H9 (cell line): ENCODE measurements at regions not wholly inside any gene's neighbourhood (a gene's known extent, or its start where the extent isn't known, plus 50 kb on each side); places are given as distances from the start of the nearest gene placed in this dataset.

ENCODE experiments used
- DNase-seq: peaks from one replicate; pipeline ENCODE4 v3.0.0-alpha.2; 2017
- H2AFZ ChIP-seq: one replicate; pipeline ENCODE4 v1.6.1; 2013; ENCODE audit warnings: mild to moderate bottlenecking, low read length, control low read depth, moderate library complexity
- H2AK5ac ChIP-seq: 2 replicates; pipeline ENCODE4 v1.6.1; 2013; ENCODE audit warnings: low read length, control low read depth, mixed read lengths; ENCODE audit not compliant: insufficient read length
- H2BK120ac ChIP-seq: one replicate; pipeline ENCODE4 v1.6.1; 2013; ENCODE audit warnings: low read depth, mild to moderate bottlenecking, low read length, control low read depth, inconsistent platforms; ENCODE audit not compliant: poor library complexity, severe bottlenecking
- H2BK12ac ChIP-seq: 2 replicates; pipeline ENCODE4 v1.6.1; 2013; ENCODE audit warnings: low read length, control low read depth, mixed read lengths, low read depth; ENCODE audit not compliant: insufficient read length
- H2BK15ac ChIP-seq: 2 replicates; pipeline ENCODE4 v1.6.1; 2013; ENCODE audit warnings: low read depth, low read length, control low read depth
- H2BK20ac ChIP-seq: one replicate; pipeline ENCODE4 v1.6.1; 2013; ENCODE audit warnings: low read depth, mild to moderate bottlenecking, low read length, control low read depth, inconsistent platforms; ENCODE audit not compliant: poor library complexity, severe bottlenecking
- H2BK5ac ChIP-seq: 2 replicates; pipeline ENCODE4 v1.6.1; 2013; ENCODE audit warnings: low read length, control low read depth, mixed read lengths; ENCODE audit not compliant: insufficient read length
- H3K14ac ChIP-seq: 2 replicates; pipeline ENCODE4 v1.6.1; 2013; ENCODE audit warnings: low read length, control low read depth; ENCODE audit not compliant: insufficient read depth
- H3K18ac ChIP-seq: 2 replicates; pipeline ENCODE4 v1.6.1; 2013; ENCODE audit warnings: low read depth, mild to moderate bottlenecking, mixed read lengths, low read length, control low read depth; ENCODE audit not compliant: insufficient read length
- H3K23ac ChIP-seq: 2 replicates; pipeline ENCODE4 v1.6.1; 2013; ENCODE audit warnings: low read length, control low read depth, mixed read lengths, low read depth; ENCODE audit not compliant: insufficient read length
- H3K23me2 ChIP-seq: 2 replicates; pipeline ENCODE4 v1.6.1; 2013; ENCODE audit warnings: low read depth, mild to moderate bottlenecking, mixed read lengths, low read length, control low read depth; ENCODE audit not compliant: insufficient read length, poor library complexity, severe bottlenecking
- H3K27ac ChIP-seq: 2 replicates; pipeline ENCODE4 v1.5.1; 2013; ENCODE audit warnings: low read length, control low read depth, mixed read lengths, low read depth; ENCODE audit not compliant: insufficient read length
- H3K27me3 ChIP-seq: 2 replicates; pipeline ENCODE4 v1.6.1; 2013; ENCODE audit warnings: low read length, control low read depth, inconsistent platforms; ENCODE audit not compliant: insufficient read depth
- H3K4ac ChIP-seq: 2 replicates; pipeline ENCODE4 v1.6.1; 2013; ENCODE audit warnings: low read depth, mild to moderate bottlenecking, control low read depth, inconsistent platforms, low read length, moderate library complexity
- H3K4me1 ChIP-seq: 2 replicates; pipeline ENCODE4 v1.6.1; 2013; ENCODE audit warnings: low read length, control low read depth, inconsistent platforms; ENCODE audit not compliant: insufficient read depth
- H3K4me2 ChIP-seq: 2 replicates; pipeline ENCODE4 v1.6.1; 2013; ENCODE audit warnings: low read length, control low read depth, mixed read lengths; ENCODE audit not compliant: insufficient read length, insufficient read depth
- H3K56ac ChIP-seq: 2 replicates; pipeline ENCODE4 v1.6.1; 2013; ENCODE audit warnings: low read depth, mild to moderate bottlenecking, mixed read lengths, low read length, control low read depth; ENCODE audit not compliant: insufficient read length
- H3K79me1 ChIP-seq: 2 replicates; pipeline ENCODE4 v1.6.1; 2013; ENCODE audit warnings: low read depth, mild to moderate bottlenecking, moderate library complexity, low read length, control low read depth, inconsistent platforms; ENCODE audit not compliant: insufficient read depth, poor library complexity, severe bottlenecking
- H3K79me2 ChIP-seq: 2 replicates; pipeline ENCODE4 v1.6.1; 2013; ENCODE audit warnings: low read length, control low read depth, inconsistent platforms; ENCODE audit not compliant: insufficient read depth
- H3K9ac ChIP-seq: 2 replicates; pipeline ENCODE4 v1.6.1; 2013; ENCODE audit warnings: low read length, control low read depth, mixed read lengths; ENCODE audit not compliant: insufficient read length; ENCODE audit errors: extremely low read depth
- H3K9me3 ChIP-seq: one replicate; pipeline ENCODE4 v1.6.1; 2013; ENCODE audit warnings: low read depth, low read length, inconsistent platforms; ENCODE audit not compliant: control insufficient read depth
- H3T11ph ChIP-seq: one replicate; pipeline ENCODE4 v1.6.1; 2013; ENCODE audit warnings: mild to moderate bottlenecking, low read length, control low read depth, inconsistent platforms
- H4K20me1 ChIP-seq: one replicate; pipeline ENCODE4 v1.6.1; 2013; ENCODE audit not compliant: control insufficient read depth, insufficient read length, insufficient read depth
- H4K5ac ChIP-seq: 2 replicates; pipeline ENCODE4 v1.6.1; 2013; ENCODE audit warnings: low read depth, mild to moderate bottlenecking, mixed read lengths, low read length, control low read depth; ENCODE audit not compliant: insufficient read length
- H4K8ac ChIP-seq: replicated peaks from 2 replicates; pipeline ENCODE4 v1.6.1; 2013; ENCODE audit warnings: low read length, control low read depth, mixed read lengths, low read depth; ENCODE audit not compliant: insufficient read length
- H4K91ac ChIP-seq: 2 replicates; pipeline ENCODE4 v1.6.1; 2013; ENCODE audit warnings: low read depth, mild to moderate bottlenecking, moderate library complexity, mixed read lengths, low read length, control low read depth; ENCODE audit not compliant: insufficient read length
- H3K27ac Mint-ChIP-seq, 3 experiments: 2 replicates in 2 of 3; 3 replicates in 1 of 3; pipeline ENCODE4 v1.8.0; 2020 to 2021; ENCODE audit warnings: mixed read lengths in 3 of 3, mild to moderate bottlenecking in 1 of 3, moderate library complexity in 1 of 3
- H3K27me3 Mint-ChIP-seq: 2 replicates; pipeline ENCODE4 v1.8.0; 2021; ENCODE audit warnings: low read depth, mild to moderate bottlenecking, moderate library complexity, mixed read lengths
- H3K36me3 Mint-ChIP-seq, 3 experiments: 2 replicates in 2 of 3; 3 replicates in 1 of 3; pipeline ENCODE4 v1.8.0; 2020 to 2021; ENCODE audit warnings: low read depth in 3 of 3, mixed read lengths in 3 of 3; ENCODE audit not compliant: insufficient read depth in 1 of 3
- H3K4me1 Mint-ChIP-seq, 2 experiments: 2 replicates each; pipeline ENCODE4 v1.8.0; 2020; ENCODE audit warnings: mixed read lengths in 2 of 2
- H3K4me3 Mint-ChIP-seq, 2 experiments: 2 replicates in 1 of 2; 3 replicates in 1 of 2; pipeline ENCODE4 v1.8.0; 2020 to 2021; ENCODE audit warnings: mild to moderate bottlenecking in 2 of 2, mixed read lengths in 2 of 2, moderate library complexity in 1 of 2
- H3K9me3 Mint-ChIP-seq, 2 experiments: 2 replicates in 1 of 2; 3 replicates in 1 of 2; pipeline ENCODE4 v1.8.0; 2020; ENCODE audit warnings: mild to moderate bottlenecking in 2 of 2, mixed read lengths in 2 of 2, moderate library complexity in 1 of 2
- WGBS: extraction: QIAGEN DNeasy Blood & Tissue Kit; methylation state at CpG from one replicate; pipeline ENCODE4 v1.1.7; 2013; ENCODE audit warnings: missing lambda C conversion rate, low lambda C conversion rate, mixed read lengths; ENCODE audit not compliant: insufficient read length; ENCODE audit errors: extremely low coverage; 5-methylcytosine and 5-hydroxymethylcytosine counted together
- TF ChIP-seq, protein P1 (sequence below): fragments of 200-600 bp; sonication (generic); conservative IDR thresholded peaks from 3 replicates; pipeline ENCODE4 v1.8.0; 2021; ENCODE audit warnings: antibody characterized with exemption, mild to moderate bottlenecking

DNA sequence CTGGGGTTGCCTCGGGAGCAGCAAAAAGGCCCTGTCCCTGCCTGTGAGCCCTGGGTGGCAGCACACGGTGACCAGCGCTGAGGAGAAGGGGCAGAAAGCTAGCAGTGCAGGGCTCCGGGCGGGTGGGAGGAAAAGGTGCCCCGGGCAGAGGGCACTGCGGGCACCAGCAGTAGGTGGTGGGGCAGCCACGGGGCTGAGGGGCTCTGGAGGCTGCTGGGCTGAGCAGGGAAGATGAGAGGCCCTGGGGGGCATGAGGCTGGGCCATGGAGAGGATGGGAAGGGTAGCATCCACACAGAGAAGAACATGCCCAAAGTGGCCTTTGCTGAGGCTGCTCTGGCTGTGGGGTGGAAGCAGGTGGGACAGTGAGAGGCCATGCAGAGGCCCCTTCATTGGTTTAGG, 67.5 kb upstream of the NKX1-1 start:
- Mint-ChIP-seq H3K27me3 (peaks cover 14% of the 10 kb centered on the region), H3K9me3 (peaks cover 5% of the 10 kb centered on the region in 2 experiments; a peak in 4 of 5 replicates), H3K27ac (no peak overlapping the region), H3K4me3 (no peak overlapping the region), H3K36me3 (no peaks in the 10 kb centered on the region; a peak in 1 of 7 replicates), H3K4me1 (no peaks in the 10 kb centered on the region)
- Histone ChIP-seq H3K9ac (no peak overlapping the region), H3K9me3 (no peaks in the 10 kb centered on the region), H4K8ac (no peak overlapping the region), H2BK20ac (no peak overlapping the region), H4K5ac (no peak overlapping the region), H2BK120ac (no peak overlapping the region), H3K4ac (no peak overlapping the region), H3T11ph (no peak overlapping the region), H3K4me2 (no peak overlapping the region), H3K23me2 (no peaks in the 10 kb centered on the region), H3K4me1 (no peaks in the 10 kb centered on the region), H3K23ac (no peak overlapping the region), H2AFZ (no peak overlapping the region), H3K27ac (no peak overlapping the region), H2BK5ac (no peak overlapping the region), H3K14ac (no peak overlapping the region), H4K20me1 (no peaks in the 10 kb centered on the region), H4K91ac (no peak overlapping the region), H2BK15ac (no peak overlapping the region), H3K56ac (no peak overlapping the region), H3K18ac (no peak overlapping the region), H3K27me3 (peaks cover 4% of the 10 kb centered on the region; the same call in 1 of the 2 replicates), H3K79me1 (no peaks in the 10 kb centered on the region), H3K79me2 (no peaks in the 10 kb centered on the region), H2AK5ac (no peak overlapping the region), H2BK12ac (no peak overlapping the region)
- TF ChIP-seq, protein P1, sequence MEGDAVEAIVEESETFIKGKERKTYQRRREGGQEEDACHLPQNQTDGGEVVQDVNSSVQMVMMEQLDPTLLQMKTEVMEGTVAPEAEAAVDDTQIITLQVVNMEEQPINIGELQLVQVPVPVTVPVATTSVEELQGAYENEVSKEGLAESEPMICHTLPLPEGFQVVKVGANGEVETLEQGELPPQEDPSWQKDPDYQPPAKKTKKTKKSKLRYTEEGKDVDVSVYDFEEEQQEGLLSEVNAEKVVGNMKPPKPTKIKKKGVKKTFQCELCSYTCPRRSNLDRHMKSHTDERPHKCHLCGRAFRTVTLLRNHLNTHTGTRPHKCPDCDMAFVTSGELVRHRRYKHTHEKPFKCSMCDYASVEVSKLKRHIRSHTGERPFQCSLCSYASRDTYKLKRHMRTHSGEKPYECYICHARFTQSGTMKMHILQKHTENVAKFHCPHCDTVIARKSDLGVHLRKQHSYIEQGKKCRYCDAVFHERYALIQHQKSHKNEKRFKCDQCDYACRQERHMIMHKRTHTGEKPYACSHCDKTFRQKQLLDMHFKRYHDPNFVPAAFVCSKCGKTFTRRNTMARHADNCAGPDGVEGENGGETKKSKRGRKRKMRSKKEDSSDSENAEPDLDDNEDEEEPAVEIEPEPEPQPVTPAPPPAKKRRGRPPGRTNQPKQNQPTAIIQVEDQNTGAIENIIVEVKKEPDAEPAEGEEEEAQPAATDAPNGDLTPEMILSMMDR: no peak
- DNase-seq: peak; percentile 10
- no CpG with 5 or more reads among the region's 8 CpGs for WGBS
